Esophagus muscularis mucosa (tissue), 3 donors: ENCODE measurements at regions not wholly inside any gene's neighbourhood (a gene's known extent, or its start where the extent isn't known, plus 50 kb on each side); places are given as distances from the start of the nearest gene placed in this dataset.

Experiments
- CTCF ChIP-seq, 3 experiments: fragments of 200-600 bp in 2 of 3; fragments of 450-650 bp in 1 of 3; sonication (generic) in 2 of 3; IDR thresholded peaks; one replicate each; pipeline ENCODE4 v1.5.1; 2017 to 2019; ENCODE audit warnings: antibody characterized with exemption in 3 of 3, mild to moderate bottlenecking in 2 of 3, moderate library complexity in 1 of 3
- EP300 ChIP-seq: sonication (generic); formaldehyde crosslinking; IDR thresholded peaks from one replicate; pipeline ENCODE4 v1.6.1; 2017; ENCODE audit warnings: antibody characterized with exemption

DNA sequence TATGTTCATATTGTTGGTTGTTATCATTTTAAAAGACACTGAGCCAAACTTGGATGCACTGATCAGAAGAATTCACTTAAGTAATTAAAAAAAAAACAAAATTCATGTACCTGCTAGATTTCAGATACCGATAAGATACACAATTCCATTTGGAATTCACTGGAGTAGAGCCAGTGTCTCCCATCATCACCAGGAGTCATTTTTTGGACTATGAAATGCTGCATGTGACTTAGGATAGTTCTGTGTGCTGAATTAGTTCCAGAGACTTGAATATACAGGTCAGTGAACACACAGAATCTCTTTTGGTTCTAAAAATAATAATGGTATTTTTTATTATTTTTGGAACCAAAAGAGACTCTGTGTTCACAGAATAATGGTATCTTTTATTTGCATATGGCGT, 482.6 kb upstream of the PIK3R1 start:
- TF ChIP-seq CTCF (IDR thresholded peaks at IDR 0.05): no peak
- no peak for TF ChIP-seq EP300
